HG03175 (cell line): ENCODE measurements at regions not wholly inside any gene's neighbourhood (a gene's known extent, or its start where the extent isn't known, plus 50 kb on each side); places are given as distances from the start of the nearest gene placed in this dataset.

Experiments used
- ATAC-seq: cut with Tn5 transposase; IDR thresholded peaks from one replicate; pipeline ENCODE4 v1.9.1; 2021; ENCODE audit warnings: mild to moderate bottlenecking, moderate library complexity; ENCODE audit not compliant: unreplicated experiment

DNA sequence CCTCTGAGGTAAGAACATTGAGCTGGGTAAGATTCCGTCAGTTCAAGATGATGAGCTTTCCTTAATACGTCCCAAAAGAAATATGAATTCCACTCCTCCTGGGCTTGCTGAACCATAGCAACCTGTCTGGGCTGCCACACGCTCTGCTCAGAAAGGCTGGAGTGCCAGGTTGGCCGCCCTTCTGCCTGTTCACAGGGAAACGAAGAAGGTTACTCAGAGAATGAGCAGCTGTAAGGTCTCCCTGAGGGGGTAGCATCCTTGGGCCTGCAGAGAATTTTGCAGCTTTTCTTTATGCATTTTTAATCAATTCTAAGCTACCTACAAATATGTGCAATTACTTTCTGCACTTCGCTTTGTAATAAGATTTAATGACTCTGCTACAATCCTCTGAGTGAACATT is 130.7 kb upstream of the BACE2 start:
- ATAC-seq: no peak

DNA sequence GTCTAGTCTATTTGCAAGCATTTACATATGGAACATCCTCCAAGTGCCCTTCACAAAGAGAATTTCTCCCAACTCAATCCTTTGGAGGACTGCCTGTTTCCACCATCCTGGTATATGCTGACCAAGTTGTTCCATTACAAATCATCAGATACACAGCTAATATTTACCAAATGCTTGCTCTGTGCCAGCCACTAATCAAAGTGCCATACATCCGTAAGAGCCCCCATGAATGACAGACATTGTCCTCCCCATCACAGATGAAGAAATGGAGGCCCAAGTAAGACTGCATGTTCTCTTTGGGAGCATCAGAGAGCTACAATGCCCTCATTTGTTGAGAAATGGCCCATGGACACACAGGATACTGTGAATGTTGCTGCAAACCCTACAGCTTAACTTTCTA is 130.0 kb upstream of the BACE2 start:
- ATAC-seq: no peak

DNA sequence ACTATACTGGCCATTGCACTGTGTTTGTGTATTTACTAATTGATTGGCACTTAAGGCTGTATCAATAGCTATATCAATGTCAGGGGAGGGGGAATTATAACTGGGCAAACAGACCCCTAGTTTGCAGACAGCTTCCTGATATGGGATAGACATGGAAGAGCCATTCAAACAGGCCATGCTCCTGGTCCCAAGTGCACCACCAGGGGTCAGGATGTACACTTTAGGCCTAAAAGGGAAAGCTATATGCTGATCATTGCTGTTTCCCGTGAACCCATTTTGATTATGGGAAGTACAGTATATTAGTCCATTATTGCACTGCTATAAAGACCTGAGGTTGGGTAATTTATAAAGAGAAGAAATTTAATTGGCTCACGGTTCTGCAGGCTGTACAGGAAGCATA is 124.9 kb upstream of the BACE2 start:
- ATAC-seq: no peak

DNA sequence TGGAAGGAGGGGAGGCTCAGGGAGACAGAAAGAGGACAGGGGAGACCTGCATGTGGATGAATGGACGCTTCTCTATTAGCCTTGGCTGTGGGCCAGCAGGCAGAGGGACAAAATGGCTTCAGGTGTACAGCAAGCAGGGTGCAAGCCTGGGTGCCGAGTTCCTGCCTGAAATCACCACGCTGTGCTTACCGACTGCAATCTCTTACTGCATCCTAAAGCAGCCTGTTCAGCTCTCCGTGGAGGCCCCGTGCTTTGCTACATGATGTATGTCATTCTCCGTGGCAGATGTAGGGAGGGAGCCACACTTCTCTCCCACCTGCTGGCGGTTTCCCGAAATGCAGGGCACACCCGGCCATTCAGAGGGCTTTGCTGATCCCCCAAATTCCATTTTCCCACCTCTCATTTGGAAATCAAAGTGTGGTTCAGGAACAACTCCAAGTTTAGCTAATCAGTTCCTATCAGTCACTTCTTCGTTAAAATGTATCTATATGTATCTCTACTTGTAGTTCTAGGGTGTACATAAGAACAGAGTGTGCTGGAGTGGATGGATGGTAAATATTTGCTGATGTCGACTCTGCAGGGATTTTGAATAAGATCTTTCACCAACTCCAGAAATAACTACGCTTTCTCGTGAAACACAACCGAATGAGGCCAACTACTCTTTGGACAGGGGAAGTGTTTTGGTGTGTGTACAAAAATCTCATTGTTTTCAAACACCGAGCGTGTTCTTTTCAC is 122.3 kb upstream of the BACE2 start:
- ATAC-seq: no peak

DNA sequence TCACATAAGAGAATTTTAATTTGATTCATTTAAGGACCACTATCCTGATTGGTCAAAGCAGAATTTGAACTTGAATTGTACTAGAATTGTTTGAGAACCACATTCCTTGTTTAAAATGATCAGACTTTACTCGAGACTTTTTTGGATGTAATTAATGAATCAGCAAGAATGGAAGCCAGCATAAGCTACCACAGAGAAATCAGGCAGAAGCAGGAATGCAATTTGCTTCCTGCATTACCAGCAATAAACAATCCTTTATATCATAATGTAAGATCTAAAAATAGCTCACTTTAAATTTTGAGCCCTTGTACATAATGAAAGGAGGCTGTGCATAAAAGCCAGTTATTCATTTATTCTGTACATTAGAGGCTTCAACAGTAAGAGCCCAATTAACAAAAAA is 119.8 kb upstream of the BACE2 start:
- ATAC-seq: no peak

DNA sequence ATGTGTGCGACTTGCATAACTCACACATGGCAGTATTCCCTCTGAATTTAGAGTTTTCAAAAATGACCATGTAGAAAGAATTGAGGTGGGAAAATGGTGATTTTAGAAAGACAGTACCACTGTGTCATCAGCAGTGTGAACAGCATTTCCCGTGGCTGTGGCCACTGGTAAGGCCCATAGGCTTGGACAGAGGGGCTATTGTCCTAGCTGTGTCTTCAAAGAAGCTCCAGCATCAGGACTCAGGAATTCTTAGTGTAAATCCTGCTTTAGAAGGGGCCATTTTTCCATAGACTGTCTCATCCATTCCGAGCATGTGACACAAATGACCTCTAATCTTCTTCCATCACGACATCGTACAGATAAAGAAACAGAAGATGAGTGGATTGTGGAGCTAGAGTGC is 119.3 kb upstream of the BACE2 start:
- no peak for ATAC-seq

DNA sequence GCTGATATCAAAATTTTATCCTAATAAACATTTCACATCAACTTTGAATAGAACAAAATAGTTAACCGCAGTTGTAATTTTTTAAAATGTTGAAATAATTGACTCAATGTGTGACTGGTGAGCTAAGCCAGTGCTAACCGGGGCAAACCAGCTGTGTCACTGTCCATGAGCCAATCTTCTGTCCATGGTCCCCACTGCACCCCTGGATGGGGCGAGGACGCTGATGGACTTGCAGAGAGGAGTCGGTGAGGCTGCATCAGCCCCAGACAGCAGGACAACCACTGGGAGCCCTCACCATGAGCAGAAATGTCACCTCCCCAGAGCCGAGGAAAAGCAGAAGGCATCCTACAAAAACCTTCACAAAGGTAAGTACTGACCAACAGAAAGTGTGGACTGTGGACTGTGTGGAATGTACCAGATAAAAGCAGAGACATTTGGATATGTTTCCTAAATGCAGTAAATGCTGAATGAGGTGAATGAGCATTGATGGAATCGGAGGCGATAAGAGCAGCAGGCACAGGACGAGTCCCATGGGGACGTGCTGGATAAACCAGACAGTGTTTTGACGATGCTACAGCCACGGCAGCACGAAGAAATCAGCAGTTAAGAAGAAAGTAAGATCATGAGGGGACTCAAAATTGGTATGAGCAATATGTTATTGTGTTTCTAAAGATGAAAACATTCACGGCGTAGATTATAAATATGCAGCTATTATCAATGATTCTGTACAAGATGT is 115.0 kb upstream of the BACE2 start:
- no peak for ATAC-seq

DNA sequence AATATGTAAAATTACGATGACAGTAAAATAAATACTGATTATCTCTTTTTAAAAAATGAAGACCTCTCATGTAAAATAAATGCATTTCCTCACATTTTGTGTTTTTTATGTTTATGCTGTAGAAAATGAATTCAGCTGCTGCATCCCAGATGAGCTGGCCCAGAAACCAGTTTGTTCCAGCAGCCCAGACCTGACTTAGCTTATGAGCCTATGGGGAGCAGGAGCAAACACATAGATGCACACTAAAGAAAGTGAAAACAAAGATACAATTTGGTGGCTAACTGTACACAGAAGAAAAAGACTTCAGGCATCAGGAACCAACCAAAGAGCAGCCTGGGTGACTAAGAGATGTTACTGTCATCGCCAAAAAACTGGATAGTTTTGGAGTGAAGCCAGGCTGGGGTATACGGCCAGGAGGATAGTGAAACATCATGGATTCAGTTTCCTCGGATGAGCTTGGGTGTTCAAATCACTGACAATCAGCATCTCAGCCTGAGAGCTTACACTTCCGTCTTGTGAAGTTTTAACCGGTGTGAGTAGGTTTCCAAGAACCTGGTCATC is 113.9 kb upstream of the BACE2 start:
- no peak for ATAC-seq

DNA sequence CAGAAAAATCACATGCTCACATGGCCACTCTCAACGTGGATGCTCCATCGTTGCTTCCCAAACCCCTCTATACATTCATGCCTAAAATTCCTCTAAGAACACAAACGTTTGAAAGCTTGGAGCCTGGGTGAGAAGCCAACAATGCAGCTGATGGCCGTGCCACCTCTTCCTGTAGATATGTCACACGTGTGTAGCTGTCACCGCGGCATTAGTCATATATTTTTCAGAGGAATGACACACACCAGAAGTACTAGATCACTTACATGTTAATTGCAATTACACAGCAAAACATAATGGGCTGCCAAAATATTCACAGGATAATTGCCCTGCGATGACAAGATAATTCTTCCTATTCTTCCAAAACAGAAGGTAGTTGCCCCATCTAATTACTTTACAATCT is 112.7 kb upstream of the BACE2 start:
- no peak for ATAC-seq

DNA sequence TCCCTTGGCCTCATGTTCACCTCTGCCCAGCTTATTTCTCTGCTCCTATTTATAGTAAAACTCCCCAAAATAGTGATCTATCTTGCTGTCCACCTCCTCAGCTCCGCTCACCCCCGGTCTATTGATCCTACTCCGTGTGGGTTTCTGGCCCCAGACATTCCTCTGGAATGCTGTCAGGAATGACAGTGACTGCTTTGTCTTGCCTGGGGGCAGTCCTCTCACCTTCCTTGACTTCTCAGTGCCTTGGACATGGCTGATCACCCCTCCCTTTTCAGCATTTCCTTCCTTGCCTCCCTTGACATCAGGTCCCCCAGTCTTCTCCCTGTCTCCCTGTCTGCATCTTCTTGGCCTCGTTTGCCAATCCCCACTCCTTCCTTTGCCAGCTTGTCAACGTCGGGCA is 108.1 kb upstream of the BACE2 start:
- ATAC-seq: no peak

DNA sequence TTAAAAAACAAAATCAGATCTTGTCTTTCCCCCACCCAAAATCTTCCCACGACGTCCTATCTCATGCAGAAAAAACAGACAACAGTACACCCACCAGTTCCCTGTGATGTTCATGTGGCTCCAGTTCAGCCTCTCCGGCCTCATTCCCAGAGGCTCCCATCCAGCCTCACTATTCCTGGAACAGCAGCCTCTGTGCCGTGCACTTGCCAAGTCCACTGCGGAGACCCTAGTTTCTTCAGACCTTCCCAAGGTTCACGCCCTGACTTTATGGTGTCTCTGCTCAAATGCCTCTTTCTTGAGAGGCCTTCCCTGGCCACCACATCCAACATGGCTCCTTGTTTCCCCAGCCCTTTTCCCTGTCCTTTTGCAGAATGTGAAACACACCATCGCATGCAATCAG is 106.3 kb upstream of the BACE2 start:
- ATAC-seq: no peak

DNA sequence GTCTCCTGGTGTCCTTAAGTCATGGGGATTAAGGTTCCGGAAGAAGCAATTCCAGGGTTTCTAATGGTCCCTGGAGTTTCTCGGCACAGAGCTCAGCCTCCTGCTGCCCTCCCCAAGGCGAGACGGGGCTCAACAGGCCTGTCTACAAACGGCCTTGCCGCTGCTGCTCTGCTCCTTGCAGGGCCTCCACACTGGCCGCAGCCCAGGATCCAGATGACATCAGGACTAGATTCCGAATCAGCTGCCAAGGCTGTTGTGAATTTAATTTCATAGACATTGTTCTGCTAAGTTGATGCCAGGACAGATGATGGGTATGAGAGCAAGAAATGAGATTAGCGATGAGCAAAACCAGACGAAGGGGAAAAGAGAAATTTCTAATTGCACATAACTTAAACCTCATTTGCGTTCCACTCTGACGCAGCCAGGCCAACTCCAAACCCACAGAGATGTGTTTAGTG is 103.6 kb upstream of the BACE2 start:
- ATAC-seq: no peak

DNA sequence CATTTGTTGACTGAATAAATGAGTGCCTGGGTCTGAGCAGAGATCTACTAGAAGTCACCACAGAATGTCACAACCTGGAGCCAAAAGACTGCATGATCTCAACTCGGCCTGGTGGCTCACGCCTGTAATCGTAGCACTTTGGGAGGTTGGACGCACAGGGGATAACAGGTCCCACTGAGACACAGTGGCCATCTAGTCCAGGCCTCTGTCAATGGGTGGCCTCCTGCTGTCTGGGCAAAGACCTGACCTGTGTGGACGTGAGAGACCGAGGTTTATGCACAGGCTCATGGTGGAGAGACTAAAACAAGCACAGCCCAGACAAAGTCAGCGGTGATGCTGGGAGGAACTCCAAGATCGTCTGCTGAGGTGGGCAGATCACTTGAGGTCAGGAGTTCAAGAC is 103.0 kb upstream of the BACE2 start:
- no peak for ATAC-seq

DNA sequence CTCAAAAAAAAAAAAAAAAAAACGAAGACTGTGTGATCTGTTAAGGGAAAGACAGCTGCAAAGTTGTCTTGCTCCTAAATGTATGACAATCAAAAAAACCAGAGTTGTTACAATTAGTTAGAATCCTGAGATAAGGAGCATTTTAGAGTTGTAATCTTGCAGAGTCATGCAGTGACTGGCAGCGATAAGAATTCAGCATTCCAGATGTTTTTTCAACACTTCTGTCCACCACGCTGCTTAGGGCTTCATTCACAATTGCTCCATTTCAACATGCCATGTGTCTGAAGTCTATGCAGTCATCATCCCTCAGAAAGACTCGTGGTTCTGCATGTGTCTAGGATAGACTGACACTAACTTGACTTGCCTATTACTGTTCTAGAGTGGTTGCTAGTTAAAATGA is 102.4 kb upstream of the BACE2 start:
- ATAC-seq: no peak

DNA sequence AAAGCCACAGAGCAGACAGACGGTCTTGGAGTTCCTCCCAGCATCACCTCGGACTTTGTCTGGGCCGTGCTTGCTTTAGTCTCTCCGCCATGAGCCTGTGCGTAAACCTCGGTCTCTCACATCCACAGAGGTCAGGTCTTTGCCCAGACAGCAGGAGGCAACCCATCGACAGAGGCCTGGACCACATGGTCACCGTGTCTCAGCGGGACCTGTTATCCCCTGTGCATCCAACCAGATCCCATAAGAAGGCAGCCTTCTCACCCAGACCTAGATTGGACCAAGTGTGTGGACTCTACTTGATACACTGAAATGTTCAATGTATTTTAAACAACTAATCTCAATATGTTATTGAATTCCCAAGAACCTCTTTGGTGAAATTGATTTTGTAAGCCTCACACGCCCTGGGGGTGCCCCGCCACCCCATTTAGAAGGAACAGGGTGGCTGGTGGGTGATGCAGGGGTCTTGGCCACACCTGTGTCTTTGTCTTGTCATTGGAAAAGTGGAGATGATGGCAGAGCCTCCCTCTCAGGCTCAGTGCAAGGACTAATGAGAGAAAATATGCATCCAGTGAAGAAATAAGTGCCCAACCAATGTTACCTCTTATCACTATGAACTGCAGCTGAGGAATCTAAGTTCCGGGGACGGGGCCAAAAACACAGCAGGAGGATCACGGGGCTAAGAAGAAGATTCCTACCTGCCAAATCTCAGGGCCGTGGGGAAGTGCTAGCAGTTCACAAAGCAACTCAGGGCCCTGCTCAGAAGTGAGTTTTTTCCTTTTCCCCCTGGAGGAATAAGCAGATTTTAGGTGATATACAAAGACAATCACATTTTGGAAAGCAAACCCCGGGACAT is 101.6 kb upstream of the BACE2 start:
- ATAC-seq: no peak

DNA sequence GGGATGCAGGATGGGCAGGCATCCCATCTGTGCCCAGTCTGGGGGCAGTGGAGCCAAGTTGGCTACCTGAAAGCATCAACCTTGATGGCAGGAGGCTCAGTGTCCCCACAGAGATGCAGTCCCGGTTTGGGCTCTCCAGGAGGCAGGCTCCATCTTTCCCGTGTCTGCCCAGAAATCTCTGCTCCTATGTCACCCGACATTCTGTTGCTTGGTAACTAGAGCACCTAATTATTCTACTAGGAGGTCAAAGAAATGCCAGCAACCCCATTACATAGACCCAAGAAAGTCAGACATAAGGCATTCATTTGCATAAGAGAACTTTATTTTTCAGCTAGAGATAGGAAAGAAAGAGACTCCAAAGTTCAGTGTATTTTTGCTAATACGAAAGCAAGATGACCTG is 100.3 kb upstream of the BACE2 start:
- ATAC-seq: no peak

DNA sequence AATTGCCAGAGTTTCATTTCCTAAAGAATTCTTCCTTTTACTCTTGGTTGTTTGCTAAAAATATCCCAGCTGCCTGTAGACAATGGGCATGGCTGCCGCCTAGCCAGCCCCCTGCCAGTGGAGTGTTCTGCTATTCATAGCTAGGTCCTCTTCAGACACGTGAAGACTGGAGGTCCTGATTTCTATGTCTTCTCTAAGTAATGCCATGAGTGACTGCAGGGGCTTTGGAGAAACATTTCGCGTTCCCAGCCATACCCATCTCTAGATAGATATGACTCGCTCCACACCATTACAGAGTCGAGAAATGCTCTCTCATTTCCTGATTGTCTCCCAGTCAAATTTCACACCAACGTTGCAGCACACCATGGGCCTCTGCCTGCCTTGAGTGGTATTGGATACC is 99.5 kb upstream of the BACE2 start:
- no peak for ATAC-seq

DNA sequence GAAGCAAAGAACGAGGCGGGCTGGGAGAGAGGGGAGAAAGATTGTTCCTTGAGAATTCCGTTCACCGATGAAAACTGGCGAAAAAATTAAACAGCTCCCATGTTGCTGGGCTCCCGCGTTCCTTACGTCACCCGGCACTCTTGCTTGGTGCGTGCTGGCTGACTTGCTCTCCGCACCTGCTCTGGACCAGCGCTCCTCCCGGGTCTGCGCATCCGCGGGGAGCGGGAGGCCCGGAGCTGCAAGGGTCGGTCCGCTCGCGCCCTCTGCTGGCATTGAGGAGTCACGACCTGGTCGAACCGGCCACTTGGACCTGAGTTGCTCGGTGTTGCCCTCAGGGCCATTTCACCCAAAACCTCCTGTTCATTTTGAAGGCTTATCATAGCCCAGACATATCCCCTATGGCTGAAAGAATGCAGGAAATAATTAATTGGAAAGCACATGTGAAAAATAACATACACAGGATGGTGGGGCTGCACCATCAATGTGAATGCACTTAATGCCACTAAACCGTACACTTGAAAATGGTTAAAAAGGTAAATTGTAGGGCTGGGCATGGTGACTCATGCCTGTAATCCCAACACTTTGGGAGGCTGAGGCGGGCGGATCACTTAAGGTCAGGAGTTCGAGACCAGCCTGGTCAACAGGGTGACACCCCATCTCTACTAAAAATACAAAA is 98.9 kb upstream of the BACE2 start:
- peak; percentile 51 for ATAC-seq

DNA sequence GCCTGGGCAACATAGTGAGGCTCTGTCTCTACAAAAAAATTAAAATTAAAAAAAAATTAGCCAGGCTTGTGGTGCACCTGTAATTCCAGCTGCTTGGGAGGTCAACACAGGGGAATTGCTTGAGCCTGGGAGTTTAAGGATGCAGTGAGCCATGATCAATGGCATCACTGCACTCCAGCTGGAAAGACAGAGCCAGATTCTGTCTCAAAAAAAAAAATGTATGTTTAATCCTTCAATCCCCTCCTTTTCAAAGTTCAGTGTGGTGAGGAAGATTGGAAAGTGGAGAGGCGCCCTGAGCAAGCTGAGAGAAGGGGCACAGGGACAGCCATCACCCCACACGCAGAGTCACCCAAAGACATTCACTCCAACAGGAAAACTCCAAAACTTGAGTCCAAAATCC is 97.7 kb upstream of the BACE2 start:
- no peak for ATAC-seq

DNA sequence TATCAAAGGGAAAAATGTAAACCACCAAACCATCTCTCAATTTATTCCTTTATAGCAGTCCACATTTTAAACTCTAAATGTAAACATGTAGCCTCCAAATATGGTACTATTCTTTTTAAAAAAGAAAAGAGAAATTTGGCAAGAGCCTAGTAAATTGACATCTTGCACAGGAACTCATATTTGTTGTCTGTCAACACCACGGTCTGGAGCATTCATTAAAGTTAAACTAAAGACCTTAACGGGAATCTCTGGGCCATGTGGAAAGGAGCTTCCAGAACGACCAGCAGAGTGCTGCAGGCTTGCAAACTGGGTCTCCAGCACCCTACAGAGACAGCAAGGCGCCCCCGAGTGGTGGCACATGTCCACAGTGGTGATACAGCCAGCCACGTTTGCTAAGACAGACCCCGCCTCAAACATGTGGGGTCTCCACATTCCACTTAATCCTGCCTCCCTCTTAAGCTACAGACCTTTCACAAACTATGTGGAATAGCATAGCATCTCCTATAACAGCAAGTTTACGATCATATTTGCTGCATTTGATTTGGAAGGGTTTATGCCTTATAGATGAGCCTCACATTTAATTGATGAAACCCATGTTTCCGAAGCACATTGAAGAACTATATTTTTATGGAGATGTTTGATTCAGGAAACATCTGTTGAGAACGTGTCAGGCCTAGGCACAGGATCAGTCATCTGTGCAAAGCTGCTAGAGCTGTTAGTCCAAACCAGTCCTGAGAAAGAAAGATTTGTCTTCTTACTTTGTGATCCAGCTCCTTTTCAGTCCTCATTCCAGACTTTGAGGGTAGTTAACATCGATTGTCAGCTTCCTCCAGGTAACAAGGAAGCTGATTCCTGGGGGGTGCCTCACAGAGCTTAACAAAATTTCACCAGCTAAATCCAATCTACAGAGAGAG is 96.4 kb upstream of the BACE2 start:
- no peak for ATAC-seq
